ENCODE measurements at regions not wholly inside any gene's neighbourhood (a gene's known extent, or its start where the extent isn't known, plus 50 kb on each side); places are given as distances from the start of the nearest gene placed in this dataset.

GRCh38 chr9:103407260-103407659 lies 412.1 kb downstream of the CYLC2 start:
- TF ChIP-seq CTCF (IDR thresholded peaks at IDR 0.05; ENCODE audit: low read depth, low read length, missing control alignments) = no peak
- no peak for DNase-seq
- H3K4me3 ChIP-seq (ENCODE audit: low read depth, low read length) = no peak overlapping the region
- H3K27me3 ChIP-seq (replicated peaks) = no peaks in the 10 kb centered on the region
- in situ Hi-C loops (cut with HindIII; ENCODE audit: low pct_ligation_motif_present, low sequenced_read_pairs) = no loop called here
- no peak overlapping the region for H3K27ac ChIP-seq
- H3K36me3 ChIP-seq (replicated peaks) = no peaks in the 10 kb centered on the region

- no peak for TF ChIP-seq CTCF (IDR thresholded peaks at IDR 0.05; ENCODE audit: low read depth, low read length, missing control alignments)
- in situ Hi-C loops (cut with HindIII; ENCODE audit: low pct_ligation_motif_present, low sequenced_read_pairs) = no loop called here
- H3K27me3 ChIP-seq (replicated peaks) = no peaks in the 10 kb centered on the region
These were observed 414.9 kb downstream of the CYLC2 start for GRCh38 chr9:103410059-103410458.

GRCh38 chr9:103427696-103428095 lies 432.6 kb downstream of the CYLC2 start:
- no peak overlapping the region for H3K4me3 ChIP-seq (ENCODE audit: low read depth, low read length)
- no peak for TF ChIP-seq CTCF (IDR thresholded peaks at IDR 0.05; ENCODE audit: low read depth, low read length, missing control alignments)

More at GRCh38 chr9:103410059-103410458, 414.9 kb downstream of the CYLC2 start:
- Histone ChIP-seq H3K27ac (no peak overlapping the region), H3K36me3 (replicated peaks) (no peaks in the 10 kb centered on the region), H3K4me3 (ENCODE audit: low read depth, low read length) (no peak overlapping the region)
- no peak for DNase-seq

GRCh38 chr9:103430469-103430868 lies 435.3 kb downstream of the CYLC2 start:
- in situ Hi-C loops (cut with HindIII; ENCODE audit: low pct_ligation_motif_present, low sequenced_read_pairs) = no loop called here
- Histone ChIP-seq H3K4me3 (ENCODE audit: low read depth, low read length) (no peak overlapping the region), H3K27ac (no peak overlapping the region), H3K36me3 (replicated peaks) (no peaks in the 10 kb centered on the region), H3K27me3 (replicated peaks) (no peaks in the 10 kb centered on the region)
- no peak for TF ChIP-seq CTCF (IDR thresholded peaks at IDR 0.05; ENCODE audit: low read depth, low read length, missing control alignments)
- DNase-seq = no peak

More at GRCh38 chr9:103427696-103428095, 432.6 kb downstream of the CYLC2 start:
- no peaks in the 10 kb centered on the region for H3K27me3 ChIP-seq (replicated peaks)
- in situ Hi-C loops (cut with HindIII; ENCODE audit: low pct_ligation_motif_present, low sequenced_read_pairs) = no loop called here
- H3K27ac ChIP-seq = no peak overlapping the region
- no peaks in the 10 kb centered on the region for H3K36me3 ChIP-seq (replicated peaks)
- no peak for DNase-seq

GRCh38 chr9:103431809-103432208 lies 436.7 kb downstream of the CYLC2 start:
- Histone ChIP-seq H3K36me3 (replicated peaks) (no peaks in the 10 kb centered on the region), H3K4me3 (ENCODE audit: low read depth, low read length) (no peak overlapping the region), H3K27me3 (replicated peaks) (no peaks in the 10 kb centered on the region), H3K27ac (no peak overlapping the region)
- TF ChIP-seq CTCF (IDR thresholded peaks at IDR 0.05; ENCODE audit: low read depth, low read length, missing control alignments) = no peak
- in situ Hi-C loops (cut with HindIII; ENCODE audit: low pct_ligation_motif_present, low sequenced_read_pairs) = no loop called here
- no peak for DNase-seq

- in situ Hi-C loops (cut with HindIII; ENCODE audit: low pct_ligation_motif_present, low sequenced_read_pairs) = no loop called here
- H3K36me3 ChIP-seq (replicated peaks) = no peaks in the 10 kb centered on the region
- no peak overlapping the region for H3K27ac ChIP-seq
- no peak overlapping the region for H3K4me3 ChIP-seq (ENCODE audit: low read depth, low read length)
- no peak for TF ChIP-seq CTCF (IDR thresholded peaks at IDR 0.05; ENCODE audit: low read depth, low read length, missing control alignments)
- DNase-seq = no peak
- H3K27me3 ChIP-seq (replicated peaks) = no peaks in the 10 kb centered on the region
These were observed 449.0 kb downstream of the CYLC2 start for GRCh38 chr9:103444176-103444575.

Data from brain microvascular endothelial cell (primary cell).